BLaER1 (cell line): ENCODE measurements at regions not wholly inside any gene's neighbourhood (a gene's known extent, or its start where the extent isn't known, plus 50 kb on each side); places are given as distances from the start of the nearest gene placed in this dataset.

Source experiments
- H3K27ac ChIP-seq: shearing (Covaris generic); formaldehyde crosslinking; 2 replicates; pipeline ENCODE4 v1.8.1; 2022
- H3K27me3 ChIP-seq: shearing (Covaris generic); formaldehyde crosslinking; 2 replicates; pipeline ENCODE4 v1.8.1; 2022
- H3K36me3 ChIP-seq: shearing (Covaris generic); formaldehyde crosslinking; 2 replicates; pipeline ENCODE4 v1.8.1; 2022
- H3K4me1 ChIP-seq: shearing (Covaris generic); formaldehyde crosslinking; 2 replicates; pipeline ENCODE4 v1.8.1; 2022
- H3K4me2 ChIP-seq: shearing (Covaris generic); formaldehyde crosslinking; 2 replicates; pipeline ENCODE4 v1.8.1; 2022
- H3K4me3 ChIP-seq: shearing (Covaris generic); formaldehyde crosslinking; 2 replicates; pipeline ENCODE4 v1.8.1; 2022
- H3K9ac ChIP-seq: shearing (Covaris generic); formaldehyde crosslinking; 2 replicates; pipeline ENCODE4 v1.8.1; 2022
- H3K9me3 ChIP-seq: shearing (Covaris generic); formaldehyde crosslinking; 2 replicates; pipeline ENCODE4 v1.8.1; 2022
- H4K20me1 ChIP-seq: shearing (Covaris generic); formaldehyde crosslinking; 2 replicates; pipeline ENCODE4 v1.8.1; 2022
- Cebpa-rat ChIP-seq: shearing (Covaris generic); IDR thresholded peaks from 2 replicates; pipeline ENCODE4 v1.8.1; 2022

DNA sequence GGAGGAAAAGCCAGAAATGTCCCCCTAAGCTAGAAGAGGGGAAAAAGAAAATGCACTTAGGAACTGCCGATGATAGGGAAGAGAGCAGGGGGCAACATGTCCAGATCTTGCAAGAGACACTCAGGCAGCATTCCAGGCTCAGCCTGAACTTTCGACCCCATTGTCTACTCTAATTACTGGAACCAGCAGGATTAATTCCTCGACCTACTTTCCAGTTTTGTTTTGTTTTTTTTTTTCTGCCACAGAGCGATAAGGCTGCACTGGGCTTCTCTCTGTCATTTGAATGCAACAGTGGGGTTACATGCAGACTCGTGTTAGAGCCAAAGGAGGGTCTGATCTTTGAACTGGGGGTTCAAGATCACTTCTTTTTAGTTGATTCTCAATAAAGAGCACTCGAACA, 68.7 kb upstream of the MED13L start:
- Histone ChIP-seq H3K36me3 (no peaks in the 10 kb centered on the region), H3K4me2 (no peak overlapping the region), H3K4me3 (no peak overlapping the region), H3K4me1 (no peaks in the 10 kb centered on the region), H3K27ac (no peak overlapping the region), H3K27me3 (no peaks in the 10 kb centered on the region), H3K9ac (no peak overlapping the region), H4K20me1 (no peaks in the 10 kb centered on the region), H3K9me3 (peaks cover 9% of the 10 kb centered on the region)
- no peak for TF ChIP-seq Cebpa-rat

DNA sequence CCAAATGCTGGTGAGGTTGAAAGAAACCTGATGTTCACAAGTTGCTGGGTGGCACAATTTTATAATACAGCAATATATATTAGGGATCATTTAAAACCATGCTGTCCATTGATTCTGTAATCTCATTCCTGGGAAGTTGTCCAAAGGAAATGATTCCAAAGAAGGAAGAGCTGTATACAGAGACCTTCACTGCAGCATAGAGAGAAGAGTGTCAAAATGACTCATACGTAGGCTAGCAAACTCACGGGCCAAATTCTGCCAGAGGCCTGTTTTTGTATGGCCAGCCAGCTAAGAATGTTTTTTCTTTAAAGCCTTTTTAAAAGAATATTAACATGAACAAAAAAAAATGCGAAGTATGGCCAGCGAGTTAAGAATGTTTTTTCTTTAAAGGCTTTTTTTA, 69.2 kb upstream of the MED13L start:
- Histone ChIP-seq H3K9ac (no peak overlapping the region), H3K4me2 (no peak overlapping the region), H3K4me1 (no peaks in the 10 kb centered on the region), H3K36me3 (no peaks in the 10 kb centered on the region), H3K27me3 (no peaks in the 10 kb centered on the region), H3K9me3 (peaks cover 9% of the 10 kb centered on the region), H3K4me3 (no peak overlapping the region), H3K27ac (no peak overlapping the region), H4K20me1 (no peaks in the 10 kb centered on the region)
- no peak for TF ChIP-seq Cebpa-rat

DNA sequence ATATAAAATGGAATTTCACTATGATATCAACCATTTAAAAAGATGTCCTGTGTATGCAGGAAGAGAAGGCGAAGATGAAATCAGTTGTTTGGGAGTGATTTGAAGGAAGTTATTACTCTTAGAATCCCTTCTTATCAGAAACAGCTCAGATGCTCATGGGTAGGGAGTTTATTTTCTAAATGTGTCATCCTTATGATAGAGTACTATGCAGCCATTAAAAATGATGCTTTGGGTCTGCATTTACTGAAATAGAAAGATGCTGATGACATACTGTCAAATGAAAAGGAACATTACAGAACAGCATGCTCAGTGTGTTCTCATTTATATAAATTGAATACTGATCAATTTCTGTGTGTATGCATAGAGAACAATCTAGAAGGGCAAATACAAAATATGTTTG, 69.8 kb upstream of the MED13L start:
- H3K4me1 ChIP-seq, result no peaks in the 10 kb centered on the region

DNA sequence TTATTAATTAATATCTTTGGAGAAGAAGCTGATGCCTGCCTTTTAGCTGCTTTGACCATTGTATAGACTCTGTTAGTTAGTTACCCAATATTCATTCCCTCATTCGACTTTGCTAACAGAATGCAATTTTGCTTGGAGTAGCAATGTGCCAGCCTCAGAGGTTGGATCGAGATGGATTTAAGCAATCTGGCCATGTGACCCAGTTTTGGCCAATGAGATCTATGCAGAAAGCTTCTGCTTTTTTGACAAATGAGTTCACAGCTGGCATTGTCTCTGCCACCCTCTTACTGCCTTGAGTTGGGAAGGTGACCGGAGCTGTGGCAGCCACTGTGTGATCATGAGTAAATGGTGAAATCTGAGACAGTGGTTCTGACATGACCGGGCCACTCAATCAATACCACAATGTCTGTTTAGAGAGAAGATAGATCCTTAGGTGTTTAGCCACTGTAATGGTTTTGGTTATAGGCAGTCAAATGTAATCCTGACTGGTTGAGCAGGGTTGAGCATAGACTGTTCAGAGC, 74.9 kb upstream of the MED13L start:
- Histone ChIP-seq H4K20me1 (no peaks in the 10 kb centered on the region), H3K27me3 (no peaks in the 10 kb centered on the region)
- TF ChIP-seq Cebpa-rat, result no peak

More for the DNA sequence above, 69.8 kb upstream of the MED13L start:
- Histone ChIP-seq H3K9ac (no peak overlapping the region), H3K4me3 (no peak overlapping the region), H4K20me1 (no peaks in the 10 kb centered on the region), H3K27ac (no peak overlapping the region), H3K27me3 (no peaks in the 10 kb centered on the region), H3K4me2 (no peak overlapping the region), H3K36me3 (no peaks in the 10 kb centered on the region), H3K9me3 (peaks cover 3% of the 10 kb centered on the region)
- no peak for TF ChIP-seq Cebpa-rat

DNA sequence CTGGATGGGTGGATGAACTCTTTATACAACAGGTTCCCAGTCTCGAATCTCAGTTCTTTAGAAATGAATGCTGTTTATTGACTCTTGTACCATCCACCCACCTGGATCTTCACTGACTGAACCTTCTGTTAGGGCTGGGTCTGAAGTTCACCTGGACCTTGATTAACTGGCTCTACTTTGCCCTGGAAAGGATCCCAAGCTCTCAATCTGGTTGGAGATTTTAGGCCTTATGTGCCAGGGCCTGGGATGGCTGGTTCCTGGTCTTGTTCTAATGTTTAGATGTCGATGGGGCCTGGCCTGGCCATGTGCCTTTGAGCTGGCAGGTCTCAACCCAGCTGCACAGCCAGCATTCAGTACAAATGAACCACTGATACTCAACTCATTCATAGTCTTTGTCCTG, 76.5 kb upstream of the MED13L start:
- no peaks in the 10 kb centered on the region for H3K27me3 ChIP-seq
- H3K9ac ChIP-seq, result no peak overlapping the region
- H3K4me1 ChIP-seq, result peaks cover 6% of the 10 kb centered on the region
- no peaks in the 10 kb centered on the region for H3K36me3 ChIP-seq
- H3K9me3 ChIP-seq, result no peaks in the 10 kb centered on the region; the same call in 1 of the 2 replicates
- no peak overlapping the region for H3K4me3 ChIP-seq
- no peaks in the 10 kb centered on the region for H4K20me1 ChIP-seq
- H3K4me2 ChIP-seq, result no peak overlapping the region
- no peak for TF ChIP-seq Cebpa-rat
- no peak overlapping the region for H3K27ac ChIP-seq

More for the DNA sequence above, 74.9 kb upstream of the MED13L start:
- H3K4me1 ChIP-seq, result no peaks in the 10 kb centered on the region
- no peak overlapping the region for H3K4me2 ChIP-seq
- no peak overlapping the region for H3K27ac ChIP-seq
- H3K4me3 ChIP-seq, result no peak overlapping the region
- no peaks in the 10 kb centered on the region for H3K36me3 ChIP-seq
- no peak overlapping the region for H3K9ac ChIP-seq
- no peaks in the 10 kb centered on the region; the same call in 1 of the 2 replicates for H3K9me3 ChIP-seq

DNA sequence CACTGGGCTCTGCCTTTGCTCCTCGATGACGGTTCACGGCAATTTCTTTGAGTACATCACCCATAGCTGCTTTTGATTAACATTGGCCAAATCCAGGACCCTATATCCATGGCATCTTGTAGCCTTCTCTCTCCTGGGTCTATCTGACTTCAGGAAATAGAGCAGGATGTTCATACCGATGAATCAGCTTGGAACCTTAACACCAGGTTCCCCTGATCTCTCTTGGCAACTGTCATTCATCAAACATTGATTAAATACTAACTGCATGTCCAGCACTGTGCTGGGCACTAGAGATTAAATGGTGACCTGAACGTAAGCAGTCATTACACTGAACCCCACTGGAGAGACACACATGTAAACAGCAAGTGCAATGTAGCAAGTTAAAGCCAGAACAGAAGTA, 77.0 kb upstream of the MED13L start:
- Histone ChIP-seq H3K27me3 (no peaks in the 10 kb centered on the region), H3K9me3 (no peaks in the 10 kb centered on the region; the same call in 1 of the 2 replicates), H3K27ac (no peak overlapping the region), H3K36me3 (no peaks in the 10 kb centered on the region), H3K4me1 (peaks cover 12% of the 10 kb centered on the region), H3K9ac (no peak overlapping the region), H4K20me1 (no peaks in the 10 kb centered on the region), H3K4me3 (no peak overlapping the region), H3K4me2 (no peak overlapping the region)
- TF ChIP-seq Cebpa-rat, result no peak

DNA sequence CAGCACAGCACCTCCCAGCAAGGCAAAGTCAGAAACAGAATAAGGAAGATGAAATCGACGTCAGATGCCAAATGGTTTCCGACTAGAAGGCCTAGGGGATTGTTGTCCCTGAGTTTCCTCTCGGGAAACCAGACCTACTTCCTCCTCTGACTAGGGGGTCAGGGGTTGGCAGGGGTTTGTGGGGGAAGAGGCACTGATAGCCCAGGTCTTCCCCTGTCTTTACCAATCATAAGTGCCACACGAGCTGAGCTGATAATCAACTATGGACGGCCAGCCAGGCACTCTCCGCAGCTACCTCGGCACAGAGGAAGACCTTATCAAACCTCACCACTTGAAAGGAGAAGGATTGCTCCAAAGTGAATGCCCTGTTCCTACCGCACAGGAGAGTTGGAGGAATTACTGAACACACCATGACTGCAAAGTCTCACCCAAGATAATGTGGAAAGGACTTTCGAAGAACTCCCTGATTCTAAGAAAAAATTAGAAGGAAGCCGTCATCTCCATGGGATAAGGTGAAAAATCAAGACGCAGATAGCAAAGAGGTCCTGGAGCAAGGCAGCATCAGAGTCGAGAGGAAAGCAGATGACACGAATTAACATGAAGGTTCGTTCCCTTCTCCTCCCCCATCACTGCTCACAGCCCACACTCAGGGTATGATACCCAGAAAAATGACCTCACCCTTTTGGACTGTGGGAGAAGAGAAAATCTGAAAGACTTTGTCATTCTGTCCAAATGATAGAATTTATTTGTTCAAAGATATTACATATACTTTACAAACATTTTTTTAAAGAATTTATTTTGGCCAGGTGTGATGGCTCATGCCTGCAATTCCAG, 77.7 kb upstream of the MED13L start:
- H4K20me1 ChIP-seq, result no peaks in the 10 kb centered on the region
- H3K36me3 ChIP-seq, result no peaks in the 10 kb centered on the region
- no peaks in the 10 kb centered on the region; the same call in 1 of the 2 replicates for H3K9me3 ChIP-seq
- no peak overlapping the region for H3K4me2 ChIP-seq
- H3K27ac ChIP-seq, result no peak overlapping the region
- H3K9ac ChIP-seq, result no peak overlapping the region
- H3K27me3 ChIP-seq, result no peaks in the 10 kb centered on the region
- no peak overlapping the region for H3K4me3 ChIP-seq
- TF ChIP-seq Cebpa-rat, result no peak
- H3K4me1 ChIP-seq, result peaks cover 17% of the 10 kb centered on the region

DNA sequence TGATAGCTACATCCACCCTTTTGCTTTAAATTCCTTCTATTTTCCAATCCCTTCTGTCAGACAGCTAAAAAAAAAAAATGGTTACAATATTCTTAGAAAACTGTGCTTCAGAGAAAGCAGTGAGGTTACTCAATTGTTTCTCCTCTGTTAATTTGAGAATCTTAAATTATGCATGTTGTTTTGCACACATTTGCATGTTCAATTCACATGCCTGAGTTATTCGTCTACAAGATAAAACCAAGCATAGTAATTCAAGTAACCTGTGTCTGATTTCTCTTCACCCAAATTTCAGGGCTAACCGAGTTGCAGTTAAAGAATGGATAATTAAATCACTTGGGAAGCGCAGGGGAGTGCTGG, 81.0 kb upstream of the MED13L start:
- H3K27ac ChIP-seq, result peak overlapping the region; percentile 53; the same call in 1 of the 2 replicates
- H3K36me3 ChIP-seq, result no peaks in the 10 kb centered on the region
- TF ChIP-seq Cebpa-rat, result no peak
- no peak overlapping the region for H3K9ac ChIP-seq
- no peak overlapping the region for H3K4me3 ChIP-seq
- no peaks in the 10 kb centered on the region for H3K27me3 ChIP-seq
- H3K4me2 ChIP-seq, result peak overlapping the region; percentile 79
- peaks cover 38% of the 10 kb centered on the region for H3K4me1 ChIP-seq
- no peaks in the 10 kb centered on the region for H4K20me1 ChIP-seq
- H3K9me3 ChIP-seq, result no peaks in the 10 kb centered on the region

DNA sequence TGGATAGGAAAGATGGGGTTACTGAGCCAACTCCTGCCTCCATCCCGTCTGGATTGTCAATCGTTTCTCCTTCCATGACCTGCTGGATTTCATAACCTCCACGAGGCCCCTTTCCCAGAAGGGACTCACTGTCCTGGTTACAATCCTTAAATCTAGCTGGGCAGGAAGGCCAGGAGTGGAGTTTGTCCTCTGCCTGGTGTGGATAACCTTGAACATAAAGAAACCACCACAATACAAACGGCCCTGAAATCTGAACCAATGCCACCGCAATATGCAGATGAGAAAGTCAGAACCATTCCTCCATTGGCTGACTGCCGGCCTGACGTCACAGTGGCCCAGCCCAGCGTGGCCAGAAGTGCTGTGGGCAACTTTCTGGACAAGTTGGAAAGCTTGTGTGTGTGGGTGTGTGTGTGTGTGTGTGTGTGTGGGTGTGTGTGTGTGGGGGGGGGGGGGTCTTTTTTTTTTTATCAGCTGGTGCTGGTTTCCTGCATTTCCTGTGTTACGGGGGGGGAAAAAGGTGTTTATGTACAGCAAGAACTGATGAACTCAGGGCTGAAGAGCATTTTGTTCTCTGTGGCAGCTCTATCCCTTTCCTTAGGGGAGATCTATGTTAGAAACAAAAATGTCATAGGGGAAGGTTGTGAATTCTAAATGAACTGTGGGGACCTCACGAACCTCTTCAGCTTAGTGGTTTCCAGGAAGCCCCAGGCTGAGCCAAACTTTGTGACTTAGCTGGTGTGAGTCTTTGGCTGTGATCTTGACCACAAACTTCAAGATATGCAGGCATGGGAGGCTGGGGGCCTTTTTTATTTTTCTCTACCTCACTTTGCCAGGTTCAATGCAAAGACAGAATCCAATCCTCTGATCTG, 81.6 kb upstream of the MED13L start:
- Histone ChIP-seq H3K27me3 (no peaks in the 10 kb centered on the region), H3K4me2 (peak overlapping the region; percentile 79), H3K9ac (peak overlapping the region; percentile 13; the same call in 1 of the 2 replicates), H4K20me1 (no peaks in the 10 kb centered on the region), H3K4me3 (peak overlapping the region; percentile 31), H3K4me1 (peaks cover 38% of the 10 kb centered on the region), H3K9me3 (no peaks in the 10 kb centered on the region), H3K36me3 (no peaks in the 10 kb centered on the region), H3K27ac (peak overlapping the region; percentile 74)
- no peak for TF ChIP-seq Cebpa-rat
